Memory B cell (primary cell): ENCODE measurements at regions not wholly inside any gene's neighbourhood (a gene's known extent, or its start where the extent isn't known, plus 50 kb on each side); places are given as distances from the start of the nearest gene placed in this dataset.
"Not testable (repeated sequence)": the region's sequence is repeated elsewhere in the genome, so short reads cannot be mapped to it uniquely, and the experiment has no call there.

Source experiments
- ATAC-seq: fragments of 150-1000 bp; cut with Tn5 transposase; 2 replicates; pipeline ENCODE4 v1.10.0; 2021; ENCODE audit warnings: low read depth, mild to moderate bottlenecking, moderate library complexity
- DNase-seq, 2 donors: peaks; one replicate each; pipeline ENCODE4 v3.0.0; 2022; ENCODE audit warnings: low spot score in 2 of 2
- H3K27ac Mint-ChIP-seq: one replicate; pipeline ENCODE4 v1.8.0; 2022; ENCODE audit warnings: mild to moderate bottlenecking, moderate library complexity, mixed read lengths
- H3K27me3 Mint-ChIP-seq: one replicate; pipeline ENCODE4 v1.8.0; 2022; ENCODE audit warnings: mixed read lengths
- H3K36me3 Mint-ChIP-seq: one replicate; pipeline ENCODE4 v1.8.0; 2022; ENCODE audit warnings: mild to moderate bottlenecking, mixed read lengths
- H3K4me1 Mint-ChIP-seq: one replicate; pipeline ENCODE4 v1.8.0; 2022; ENCODE audit warnings: mixed read lengths
- H3K4me3 Mint-ChIP-seq: one replicate; pipeline ENCODE4 v1.8.0; 2022; ENCODE audit warnings: mild to moderate bottlenecking, moderate library complexity, mixed read lengths
- H3K9me3 Mint-ChIP-seq: one replicate; pipeline ENCODE4 v1.8.0; 2022; ENCODE audit warnings: mixed read lengths

DNA sequence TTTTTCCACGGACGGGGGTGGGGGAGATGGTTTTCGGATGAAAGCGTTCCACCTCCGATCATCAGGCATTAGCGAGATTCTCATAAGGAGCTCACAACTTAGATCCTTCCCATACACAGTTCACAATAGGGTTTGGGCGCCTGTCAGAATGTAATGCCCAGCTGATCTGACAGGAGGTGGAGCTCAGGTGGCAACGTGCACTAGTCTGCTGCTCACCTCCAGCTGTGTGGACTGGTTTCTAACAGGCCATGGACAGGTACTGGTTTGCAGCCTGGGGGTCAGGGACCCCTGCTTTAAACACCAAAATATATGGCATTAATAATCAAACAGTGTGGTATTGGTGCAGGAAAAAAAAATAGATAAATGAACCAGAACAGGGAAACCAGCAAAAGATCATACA lies 157.5 kb upstream of the NLRP1 start:
- H3K9me3 Mint-ChIP-seq = no peaks in the 10 kb centered on the region
- no peak overlapping the region for H3K27ac Mint-ChIP-seq
- no peaks in the 10 kb centered on the region for H3K4me1 Mint-ChIP-seq
- H3K4me3 Mint-ChIP-seq = no peak overlapping the region
- ATAC-seq = no peak
- H3K36me3 Mint-ChIP-seq = no peaks in the 10 kb centered on the region
- H3K27me3 Mint-ChIP-seq = peaks cover 2% of the 10 kb centered on the region
- no peak for DNase-seq

DNA sequence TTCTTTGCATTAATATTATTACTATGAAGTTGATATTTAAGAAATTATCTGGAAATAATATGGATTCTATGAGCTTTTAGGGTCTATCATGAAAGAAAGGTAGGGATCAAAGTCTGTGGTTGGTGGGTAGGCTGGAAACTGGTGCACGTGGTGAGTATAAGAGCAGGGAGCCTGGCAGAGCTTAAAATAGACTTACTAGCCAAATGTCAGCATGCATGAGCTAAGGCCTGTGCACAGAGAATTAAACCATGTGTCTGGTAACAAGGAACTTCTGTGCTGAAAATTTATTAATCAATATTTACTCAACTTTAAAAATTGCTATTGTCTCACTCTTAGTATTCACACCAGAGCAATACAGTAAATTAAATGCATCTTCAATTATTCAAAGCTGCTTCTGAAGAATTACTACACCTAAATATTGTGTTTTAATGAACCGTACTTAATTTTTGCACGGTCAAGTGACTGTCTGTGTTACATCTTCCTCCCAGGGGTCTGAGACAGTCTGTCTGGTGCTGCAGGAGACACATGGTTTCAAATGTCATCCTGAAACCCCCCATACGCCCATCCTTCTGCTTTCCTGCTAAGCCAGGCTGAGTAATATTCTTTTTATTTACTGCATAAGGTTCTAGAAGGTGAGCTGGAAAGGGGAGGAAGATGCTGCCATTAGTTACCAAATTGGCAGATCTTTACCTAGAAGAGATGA lies 161.0 kb upstream of the NLRP1 start:
- H3K27ac Mint-ChIP-seq = no peak overlapping the region
- no peaks in the 10 kb centered on the region for H3K9me3 Mint-ChIP-seq
- no peak for ATAC-seq
- no peak for DNase-seq
- H3K27me3 Mint-ChIP-seq = peaks cover 6% of the 10 kb centered on the region
- no peak overlapping the region for H3K4me3 Mint-ChIP-seq
- H3K4me1 Mint-ChIP-seq = no peaks in the 10 kb centered on the region
- no peaks in the 10 kb centered on the region for H3K36me3 Mint-ChIP-seq

DNA sequence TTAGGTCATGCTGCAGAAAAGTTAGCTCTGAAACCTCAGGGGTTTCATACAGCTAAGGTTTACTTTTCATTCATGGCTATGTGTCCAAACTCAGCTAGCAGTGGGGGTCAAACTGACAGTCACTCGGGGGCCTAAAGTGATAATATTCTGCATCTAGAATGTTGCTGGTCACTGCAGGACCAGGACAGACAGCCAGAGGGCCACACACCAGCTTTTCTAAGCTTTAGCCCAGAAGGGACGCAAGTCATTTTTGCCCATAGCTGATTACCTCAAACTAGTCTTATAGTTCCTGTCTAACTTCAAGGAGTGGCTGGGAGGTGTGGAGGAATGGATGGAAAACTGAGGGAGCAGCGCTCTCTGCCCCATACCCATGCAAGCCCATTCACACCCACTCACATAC lies 163.0 kb upstream of the NLRP1 start:
- Mint-ChIP-seq H3K4me1 (no peaks in the 10 kb centered on the region), H3K4me3 (no peak overlapping the region), H3K27me3 (peaks cover 6% of the 10 kb centered on the region), H3K27ac (no peak overlapping the region), H3K9me3 (no peaks in the 10 kb centered on the region), H3K36me3 (no peaks in the 10 kb centered on the region)
- DNase-seq (no peak), ATAC-seq (no peak)

DNA sequence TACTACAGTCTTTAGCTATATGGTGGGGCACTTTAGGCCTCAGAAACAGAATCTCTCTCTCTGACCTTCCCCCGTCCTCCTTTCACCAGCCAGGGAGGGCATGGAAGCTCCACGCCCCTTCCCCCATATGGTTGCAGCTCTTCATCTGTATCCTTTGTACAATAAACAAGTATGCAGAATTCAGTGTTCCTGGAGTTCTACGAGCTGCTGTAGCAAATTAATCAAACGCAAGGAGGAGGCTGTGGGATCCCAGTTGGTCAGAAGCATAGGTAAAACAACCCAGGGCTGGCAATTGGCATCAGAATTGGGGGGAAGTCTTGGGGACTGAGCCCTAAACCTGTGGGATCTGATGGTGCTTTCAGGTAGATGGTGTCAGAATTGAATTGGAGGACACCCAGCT lies 163.7 kb upstream of the NLRP1 start:
- no peak for DNase-seq
- Mint-ChIP-seq H3K36me3 (no peaks in the 10 kb centered on the region), H3K4me3 (no peak overlapping the region), H3K9me3 (no peaks in the 10 kb centered on the region), H3K27ac (no peak overlapping the region), H3K27me3 (peaks cover 7% of the 10 kb centered on the region), H3K4me1 (no peaks in the 10 kb centered on the region)
- no peak for ATAC-seq

DNA sequence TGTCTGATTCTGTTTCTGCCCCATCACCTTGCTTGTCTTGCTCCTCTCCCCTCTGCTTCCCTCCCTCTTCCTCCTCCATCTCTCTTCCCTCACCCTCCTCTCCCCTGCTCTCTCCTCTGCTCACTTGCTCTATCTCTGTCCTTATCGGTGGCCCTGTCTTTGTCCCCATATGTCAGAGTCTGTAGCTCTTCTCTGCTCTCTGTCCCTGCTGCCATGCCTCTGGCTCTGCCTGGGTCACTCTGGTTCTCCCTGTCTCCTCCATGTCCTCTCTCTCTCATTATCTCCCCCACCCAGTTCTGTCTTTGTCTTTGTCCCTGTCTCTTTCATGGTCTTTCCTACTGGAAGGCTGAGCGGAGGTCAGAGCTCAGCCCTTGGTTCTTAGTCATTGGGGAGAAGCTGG lies 169.1 kb upstream of the NLRP1 start:
- ATAC-seq = no peak
- Mint-ChIP-seq H3K4me3 (no peak overlapping the region), H3K27me3 (peaks cover 10% of the 10 kb centered on the region), H3K9me3 (no peaks in the 10 kb centered on the region), H3K4me1 (no peaks in the 10 kb centered on the region), H3K36me3 (no peaks in the 10 kb centered on the region), H3K27ac (no peak overlapping the region)
- no peak for DNase-seq

DNA sequence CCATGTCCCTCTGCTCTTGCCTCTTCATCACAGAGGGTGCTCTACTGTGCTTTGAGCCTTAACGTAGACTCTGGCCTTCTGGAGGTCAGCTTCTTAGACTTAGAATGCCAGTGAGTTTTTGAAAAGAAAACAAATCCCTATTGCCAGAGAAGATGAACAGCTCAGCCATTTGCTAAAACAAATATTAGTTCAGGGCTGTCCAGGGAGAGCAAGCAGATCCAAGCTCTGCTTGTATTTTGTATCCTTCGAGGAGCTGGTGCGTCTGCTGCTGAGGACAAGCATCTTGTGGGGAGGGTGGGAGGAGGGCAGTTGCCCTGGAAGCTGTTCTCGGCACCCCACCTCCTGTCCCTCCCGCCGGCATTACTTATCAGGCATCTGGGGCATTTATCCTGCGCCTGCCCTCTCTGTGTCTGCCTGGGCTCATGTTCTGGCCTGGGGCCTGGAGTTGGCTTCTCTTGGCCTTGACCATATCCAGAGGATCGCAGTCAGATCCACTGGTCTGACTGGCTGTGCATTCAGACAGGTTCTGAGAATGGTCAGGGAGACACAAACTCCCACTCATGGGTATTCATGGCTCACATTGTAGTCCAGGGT lies 173.1 kb upstream of the NLRP1 start:
- no peaks in the 10 kb centered on the region for H3K4me1 Mint-ChIP-seq
- H3K27ac Mint-ChIP-seq = no peak overlapping the region
- H3K4me3 Mint-ChIP-seq = no peak overlapping the region
- no peaks in the 10 kb centered on the region for H3K36me3 Mint-ChIP-seq
- DNase-seq (no peak), ATAC-seq (no peak)
- H3K27me3 Mint-ChIP-seq = peaks cover 6% of the 10 kb centered on the region
- H3K9me3 Mint-ChIP-seq = no peaks in the 10 kb centered on the region

DNA sequence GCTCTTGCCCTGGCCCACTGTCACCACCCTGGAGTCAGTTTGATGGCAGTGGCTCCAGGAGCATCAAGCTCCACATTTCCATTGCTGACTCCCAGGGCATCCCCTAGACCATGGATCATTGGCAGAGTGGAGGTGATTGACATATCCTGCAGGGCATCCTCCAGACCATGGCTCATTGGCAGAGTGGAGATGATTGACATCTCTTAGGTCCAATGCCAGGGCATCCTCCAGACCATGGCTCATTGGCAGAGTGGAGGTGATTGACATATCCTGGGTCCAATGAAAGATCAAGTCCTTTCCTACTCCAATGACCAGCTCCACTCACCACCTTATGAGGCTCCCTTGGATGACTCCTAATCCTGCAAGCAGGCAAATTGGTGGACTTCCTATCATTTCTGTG lies 174.3 kb upstream of the NLRP1 start:
- Mint-ChIP-seq H3K9me3 (no peaks in the 10 kb centered on the region), H3K4me1 (no peaks in the 10 kb centered on the region), H3K4me3 (no peak overlapping the region), H3K36me3 (no peaks in the 10 kb centered on the region), H3K27me3 (peaks cover 2% of the 10 kb centered on the region), H3K27ac (no peak overlapping the region)
- no peak for ATAC-seq
- DNase-seq = no peak

DNA sequence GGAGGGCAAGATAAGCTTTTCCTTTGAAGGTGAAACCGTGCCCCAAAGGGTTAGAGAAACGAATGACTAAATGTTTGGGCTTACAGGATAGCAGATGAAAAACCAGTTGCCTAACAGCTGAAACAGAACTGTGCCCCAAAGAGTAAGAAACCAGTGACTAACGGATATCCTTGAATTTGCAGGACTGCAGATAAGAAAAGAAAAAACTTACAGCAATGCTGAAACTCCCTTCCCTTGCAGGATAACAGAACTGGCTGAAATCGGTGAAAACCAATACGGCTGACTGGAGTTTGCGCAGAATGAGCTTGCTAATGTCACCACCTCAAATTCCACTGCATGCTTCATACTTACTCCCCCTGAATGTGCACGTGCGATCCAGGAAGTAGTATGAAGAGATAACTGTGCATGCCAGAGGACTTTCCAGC lies 175.2 kb upstream of the NLRP1 start:
- H3K27ac Mint-ChIP-seq = no peak overlapping the region
- DNase-seq = no peak
- ATAC-seq = no peak
- H3K4me1 Mint-ChIP-seq = no peaks in the 10 kb centered on the region
- H3K36me3 Mint-ChIP-seq = no peaks in the 10 kb centered on the region
- no peak overlapping the region for H3K4me3 Mint-ChIP-seq
- no peaks in the 10 kb centered on the region for H3K9me3 Mint-ChIP-seq
- peaks cover 2% of the 10 kb centered on the region for H3K27me3 Mint-ChIP-seq

DNA sequence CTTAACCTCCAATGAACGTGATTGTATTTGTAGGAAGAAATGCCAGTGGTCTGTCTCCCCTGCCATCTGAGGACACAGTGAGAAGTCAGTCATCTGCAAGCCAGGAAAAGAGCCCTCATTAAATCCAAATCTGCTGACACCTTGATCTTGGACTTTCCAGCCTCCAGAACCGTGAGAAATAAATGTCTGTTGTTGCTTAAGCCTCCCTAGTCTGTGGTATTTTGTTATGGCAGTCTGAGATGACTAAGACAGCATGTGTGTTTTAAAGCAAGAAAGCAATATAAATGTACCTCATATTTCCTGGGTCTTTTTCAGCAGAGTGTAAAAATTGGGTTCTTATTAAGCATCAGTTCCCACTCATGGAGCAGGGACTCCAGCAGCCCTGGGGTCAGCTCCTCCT lies 177.9 kb upstream of the NLRP1 start:
- no peak overlapping the region for H3K27ac Mint-ChIP-seq
- no peak for DNase-seq
- H3K9me3 Mint-ChIP-seq = no peaks in the 10 kb centered on the region
- no peaks in the 10 kb centered on the region for H3K4me1 Mint-ChIP-seq
- H3K27me3 Mint-ChIP-seq = peaks cover 5% of the 10 kb centered on the region
- ATAC-seq = no peak
- no peaks in the 10 kb centered on the region for H3K36me3 Mint-ChIP-seq
- no peak overlapping the region for H3K4me3 Mint-ChIP-seq

DNA sequence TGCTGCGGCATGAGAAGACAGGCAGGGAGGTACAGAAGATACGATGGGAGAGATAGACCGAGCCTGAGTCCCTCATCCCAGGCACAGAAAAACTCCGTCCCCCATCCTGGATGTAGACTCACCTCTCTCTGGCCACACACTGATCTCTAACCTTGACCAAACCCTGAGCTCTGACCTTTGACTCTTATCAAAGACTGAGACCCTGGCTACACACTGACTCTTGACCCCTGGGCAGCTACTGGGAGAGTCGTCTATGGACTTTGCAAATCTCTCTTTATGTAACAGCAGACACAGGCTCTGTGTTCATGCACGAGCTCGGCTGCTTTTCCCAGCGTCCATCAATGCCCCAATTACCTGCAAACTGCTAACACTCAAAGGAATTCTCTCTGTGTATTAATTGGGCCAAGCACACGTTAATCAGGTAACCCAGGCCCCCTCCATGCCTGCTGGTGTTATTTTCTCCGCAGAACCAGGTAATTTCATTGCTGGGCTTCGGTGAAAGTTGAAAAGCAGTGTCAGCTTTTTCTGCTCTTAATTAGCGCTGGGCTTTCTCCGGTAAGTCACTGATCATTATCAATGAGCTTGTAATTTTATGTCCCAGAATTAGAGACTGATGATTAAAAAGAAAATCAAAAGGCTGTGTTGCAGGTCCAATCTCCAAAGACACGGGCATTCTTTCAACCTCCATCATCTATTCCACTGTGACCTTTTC lies 179.4 kb upstream of the NLRP1 start:
- H3K27ac Mint-ChIP-seq = no peak overlapping the region
- H3K4me1 Mint-ChIP-seq = no peaks in the 10 kb centered on the region
- peaks cover 9% of the 10 kb centered on the region for H3K27me3 Mint-ChIP-seq
- ATAC-seq (no peak), DNase-seq (no peak)
- H3K36me3 Mint-ChIP-seq = no peaks in the 10 kb centered on the region
- no peak overlapping the region for H3K4me3 Mint-ChIP-seq
- no peaks in the 10 kb centered on the region for H3K9me3 Mint-ChIP-seq

DNA sequence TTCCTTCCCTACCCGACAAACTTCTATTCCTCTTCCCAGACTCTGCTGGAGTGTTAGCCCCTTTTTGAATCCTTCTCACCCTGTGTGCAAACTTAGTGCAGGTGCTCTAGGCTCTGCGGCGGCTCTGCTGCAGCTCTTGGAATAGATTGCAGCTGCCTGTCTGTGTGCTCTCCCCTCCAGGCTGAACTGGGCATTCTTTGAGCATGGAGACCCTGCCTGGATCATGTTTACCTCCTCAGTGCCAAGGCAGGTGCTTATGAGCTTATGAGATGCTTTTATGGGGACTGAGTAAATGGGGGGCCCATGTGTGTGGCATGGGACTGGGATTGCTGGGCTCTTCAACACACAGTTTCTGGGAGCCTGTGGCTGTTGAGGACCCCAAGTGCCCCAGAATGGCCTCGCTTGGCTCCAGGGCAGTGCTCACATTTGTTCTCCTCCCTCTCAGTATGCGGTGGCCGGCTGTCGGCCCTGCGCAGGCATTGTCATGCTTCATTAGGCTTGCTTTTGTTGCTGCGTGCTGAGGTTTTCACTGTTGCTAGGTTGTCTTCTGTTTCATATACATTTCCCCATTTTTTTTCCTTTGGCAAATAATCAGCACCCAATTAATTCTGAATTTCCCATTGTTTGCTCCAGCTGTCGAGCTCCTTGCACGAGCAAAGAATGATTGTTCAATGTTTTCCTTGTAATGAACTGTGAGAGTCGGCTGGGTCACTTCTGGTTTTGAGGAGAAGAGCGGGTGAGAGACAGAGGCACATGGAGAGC lies 185.5 kb upstream of the NLRP1 start:
- no peak for ATAC-seq
- H3K36me3 Mint-ChIP-seq = no peaks in the 10 kb centered on the region
- no peak overlapping the region for H3K27ac Mint-ChIP-seq
- H3K4me1 Mint-ChIP-seq = no peaks in the 10 kb centered on the region
- peaks cover 10% of the 10 kb centered on the region for H3K27me3 Mint-ChIP-seq
- H3K9me3 Mint-ChIP-seq = no peaks in the 10 kb centered on the region
- DNase-seq = no peak
- no peak overlapping the region for H3K4me3 Mint-ChIP-seq

DNA sequence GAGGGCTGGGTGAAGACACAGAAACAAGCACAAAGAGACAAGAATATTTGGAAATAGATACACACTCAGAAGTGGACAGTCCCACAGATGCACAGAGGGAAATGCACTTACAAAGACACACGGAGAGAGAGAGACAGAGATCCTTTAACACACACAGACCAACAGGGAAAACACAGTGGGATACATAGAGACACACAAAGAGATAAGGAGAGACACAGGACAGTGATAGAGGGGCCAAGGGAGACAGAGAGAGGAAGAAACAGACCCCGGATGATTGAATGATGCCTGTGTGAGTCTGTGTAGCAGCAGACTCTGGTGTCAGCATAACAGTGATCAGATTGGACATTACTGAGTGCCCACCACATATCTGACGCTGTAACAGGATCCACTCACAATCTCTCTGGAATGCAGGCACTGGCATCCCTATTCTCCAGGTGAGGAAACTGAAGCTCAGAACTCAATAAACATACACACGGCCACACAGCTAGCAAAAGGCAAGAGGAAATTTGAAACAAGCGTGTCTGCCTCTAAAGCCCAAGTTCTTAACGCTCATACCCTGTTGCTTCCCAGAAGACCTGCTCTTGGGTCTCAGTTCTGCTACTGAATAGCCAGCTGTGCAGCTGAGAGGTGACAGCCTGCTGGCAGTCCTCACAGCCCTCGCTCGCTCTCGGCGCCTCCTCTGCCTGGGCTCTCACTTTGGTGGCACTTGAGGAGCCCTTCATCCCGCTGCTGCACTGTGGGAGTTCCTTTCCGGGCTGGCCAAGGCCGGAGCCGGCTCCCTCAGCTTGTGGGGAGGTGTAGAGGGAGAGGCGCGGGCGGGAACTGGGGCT lies 186.3 kb upstream of the NLRP1 start:
- H3K9me3 Mint-ChIP-seq = no peaks in the 10 kb centered on the region
- H3K27me3 Mint-ChIP-seq = peaks cover 12% of the 10 kb centered on the region
- DNase-seq = no peak
- H3K36me3 Mint-ChIP-seq = no peaks in the 10 kb centered on the region
- no peak overlapping the region for H3K27ac Mint-ChIP-seq
- no peak overlapping the region for H3K4me3 Mint-ChIP-seq
- no peak for ATAC-seq
- H3K4me1 Mint-ChIP-seq = no peaks in the 10 kb centered on the region

DNA sequence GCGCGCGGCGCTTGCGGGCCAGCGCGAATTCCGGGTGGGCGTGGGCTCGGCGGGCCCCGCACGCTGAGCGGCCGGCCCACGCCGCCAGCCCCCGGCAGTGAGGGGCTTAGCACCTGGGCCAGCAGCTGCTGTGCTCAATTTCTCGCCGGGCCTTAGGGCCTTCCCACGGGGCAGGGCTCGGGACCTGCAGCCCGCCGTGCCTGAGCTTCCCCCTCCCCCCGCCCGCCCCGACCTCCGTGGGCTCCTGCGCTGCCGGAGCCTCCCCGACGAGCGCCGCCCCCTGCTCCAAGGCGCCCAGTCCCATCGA lies 186.9 kb upstream of the NLRP1 start:
- H3K36me3 Mint-ChIP-seq, H3K27ac Mint-ChIP-seq, DNase-seq, H3K4me1 Mint-ChIP-seq, ATAC-seq, H3K9me3 Mint-ChIP-seq, H3K4me3 Mint-ChIP-seq: not testable (repeated sequence)
- H3K27me3 Mint-ChIP-seq = peaks cover 12% of the 10 kb centered on the region

DNA sequence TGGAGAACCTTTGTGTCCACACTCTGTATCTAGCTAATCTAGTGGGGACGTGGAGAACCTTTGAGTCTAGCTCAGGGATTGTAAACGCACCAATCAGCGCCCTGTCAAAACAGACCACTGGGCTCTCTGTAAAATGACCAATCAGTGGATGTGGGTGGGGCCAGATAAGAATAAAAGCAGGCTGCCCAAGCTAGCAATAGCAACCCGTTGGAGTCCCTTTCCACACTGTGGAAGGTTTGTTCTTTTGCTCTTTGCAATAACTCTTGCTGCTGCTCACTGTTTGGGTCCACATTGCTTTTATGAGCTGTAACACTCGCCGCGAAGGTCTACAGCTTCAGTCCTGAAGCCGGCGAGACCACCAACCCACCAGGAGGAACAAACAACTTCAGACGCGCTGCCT lies 187.7 kb upstream of the NLRP1 start:
- not testable (repeated sequence) for H3K27ac Mint-ChIP-seq, H3K36me3 Mint-ChIP-seq, H3K4me1 Mint-ChIP-seq, DNase-seq, H3K9me3 Mint-ChIP-seq, H3K4me3 Mint-ChIP-seq, ATAC-seq
- H3K27me3 Mint-ChIP-seq = peaks cover 11% of the 10 kb centered on the region
